ENCODE measurements at regions not wholly inside any gene's neighbourhood (a gene's known extent, or its start where the extent isn't known, plus 50 kb on each side); places are given as distances from the start of the nearest gene placed in this dataset.
"Not testable (repeated sequence)": the region's sequence is repeated elsewhere in the genome, so short reads cannot be mapped to it uniquely, and the experiment has no call there.

- DNase-seq (ENCODE audit: low spot score), result no peak
Measured at GRCh38 chr1:4173731-4174130, 273.7 kb upstream of the C1orf174 start.

GRCh38 chr1:4174291-4175200 lies 274.5 kb upstream of the C1orf174 start:
- DNase-seq (ENCODE audit: low spot score), result no peak

- no peak for DNase-seq (ENCODE audit: low spot score)
Measured at GRCh38 chr1:4175566-4176405, 275.7 kb upstream of the C1orf174 start.

GRCh38 chr1:4176841-4177240 lies 276.8 kb upstream of the C1orf174 start:
- no peak for DNase-seq (ENCODE audit: low spot score)

- no peak for DNase-seq (ENCODE audit: low spot score)
Measured at GRCh38 chr1:4177425-4178150, 277.5 kb upstream of the C1orf174 start.

GRCh38 chr1:4178501-4179113 lies 278.5 kb upstream of the C1orf174 start:
- DNase-seq (ENCODE audit: low spot score), result no peak

- no peak for DNase-seq (ENCODE audit: low spot score)
Measured at GRCh38 chr1:4179914-4180735, 280.1 kb upstream of the C1orf174 start.

GRCh38 chr1:4186486-4186885 lies 286.4 kb upstream of the C1orf174 start:
- DNase-seq (ENCODE audit: low spot score), result not testable (repeated sequence)

- no peak for DNase-seq (ENCODE audit: low spot score)
Measured at GRCh38 chr1:4203501-4203900, 303.4 kb upstream of the C1orf174 start.

GRCh38 chr1:4207183-4207582 lies 307.1 kb upstream of the C1orf174 start:
- no peak for DNase-seq (ENCODE audit: low spot score)

- no peak for DNase-seq (ENCODE audit: low spot score)
Measured at GRCh38 chr1:4207842-4208692, 308.0 kb upstream of the C1orf174 start.

GRCh38 chr1:4210043-4210442 lies 310.0 kb upstream of the C1orf174 start:
- no peak for DNase-seq (ENCODE audit: low spot score)

- DNase-seq (ENCODE audit: low spot score), result no peak
Measured at GRCh38 chr1:4212796-4213195, 312.7 kb upstream of the C1orf174 start.

- no peak for DNase-seq (ENCODE audit: low spot score)
Measured at GRCh38 chr1:4213366-4213973, 313.4 kb upstream of the C1orf174 start.

- DNase-seq (ENCODE audit: low spot score), result no peak
Measured at GRCh38 chr1:4214826-4215225, 314.8 kb upstream of the C1orf174 start.

- no peak for DNase-seq (ENCODE audit: low spot score)
Measured at GRCh38 chr1:4215391-4215790, 315.3 kb upstream of the C1orf174 start.

GRCh38 chr1:4216231-4216630 lies 316.2 kb upstream of the C1orf174 start:
- DNase-seq (ENCODE audit: low spot score), result no peak

- no peak for DNase-seq (ENCODE audit: low spot score)
Measured at GRCh38 chr1:4218619-4219018, 318.5 kb upstream of the C1orf174 start.

GRCh38 chr1:4219111-4219510 lies 319.0 kb upstream of the C1orf174 start:
- DNase-seq (ENCODE audit: low spot score), result no peak

- DNase-seq (ENCODE audit: low spot score), result no peak
Measured at GRCh38 chr1:4219826-4220225, 319.8 kb upstream of the C1orf174 start.

All from CD4-positive, alpha-beta T cell treated with Interleukin-2 at 100 ng/mL for 4 hours (primary cell).